Adrenal gland (tissue), 9 donors: ENCODE measurements at regions not wholly inside any gene's neighbourhood (a gene's known extent, or its start where the extent isn't known, plus 50 kb on each side); places are given as distances from the start of the nearest gene placed in this dataset.

Experiments used
- DNase-seq, 7 donors: peaks; one replicate each; pipeline ENCODE4 v3.0.0-alpha.2; 2019 to 2020
- H3K27ac ChIP-seq, 5 donors: fragments of 200-600 bp; sonication (generic) in 4 of 5; 1 replicate in 3 of 5; 2 replicates in 2 of 5; pipeline versions ENCODE4 v1.5.1 to v1.8.0; 2016 to 2020; ENCODE audit warnings: mild to moderate bottlenecking in 1 of 5
- H3K27me3 ChIP-seq: fragments of 200-600 bp; 2 replicates; pipeline ENCODE4 v1.8.0; 2021
- H3K36me3 ChIP-seq, 2 donors: fragments of 200-600 bp; replicated peaks in 1 of 2; 1 replicate in 1 of 2; 2 replicates in 1 of 2; pipeline versions ENCODE4 v1.5.1 to v1.8.0; 2018 to 2022
- H3K4me1 ChIP-seq, 2 donors: fragments of 200-600 bp; replicated peaks in 1 of 2; 1 replicate in 1 of 2; 2 replicates in 1 of 2; pipeline versions ENCODE4 v1.5.1 to v1.8.0; 2018 to 2021
- H3K4me3 ChIP-seq, 4 donors: fragments of 200-600 bp; sonication (generic) in 3 of 4; one replicate each; pipeline ENCODE4 v1.5.1; 2016 to 2018
- H3K9me3 ChIP-seq, 3 donors: fragments of 200-600 bp; sonication (generic) in 1 of 3; replicated peaks in 1 of 3; 1 replicate in 2 of 3; 2 replicates in 1 of 3; pipeline versions ENCODE4 v1.5.1 to v1.8.0; 2016 to 2021
- POLR2A ChIP-seq, 2 donors: fragments of 450-650 bp; IDR thresholded peaks; one replicate each; pipeline ENCODE4 v1.6.1; 2017; ENCODE audit warnings: antibody characterized with exemption in 2 of 2, mild to moderate bottlenecking in 2 of 2, moderate library complexity in 1 of 2
- WGBS, 4 donors: extraction: QIAGEN DNeasy Blood & Tissue Kit in 2 of 4; methylation state at CpG; one replicate each; pipeline versions ENCODE4 v1.1.5 to v1.1.7; 2013 to 2017; 5-methylcytosine and 5-hydroxymethylcytosine counted together
- intact Hi-C, 2 donors: fragments of 100-400 bp; cut with DNase I; formaldehyde crosslinking; loops; one replicate each; pipeline versions ENCODE4 v1.14.1 to v1.15.0; 2022 to 2023
- TF ChIP-seq, protein P1 (sequence below), 6 experiments: fragments of 450-650 bp in 4 of 6; fragments of 200-600 bp in 2 of 6; sonication (generic) in 1 of 6; IDR thresholded peaks; 1 replicate in 5 of 6; 2 replicates in 1 of 6; pipeline versions ENCODE4 v1.5.1 to v1.8.0; 2016 to 2021; ENCODE audit warnings: antibody characterized with exemption in 6 of 6, mild to moderate bottlenecking in 2 of 6, moderate library complexity in 1 of 6
- donor health status: healthy with polysubstance abuse.
- donor health status: Bipolar disorder and iron deficiency.
- donor health status: DM: yes; HTN: yes; CAD: no.
- donor health status: DM: no; HTN: no; CAD: no.
- donor health status: DM: no; HTN: no; CAD: no.

DNA sequence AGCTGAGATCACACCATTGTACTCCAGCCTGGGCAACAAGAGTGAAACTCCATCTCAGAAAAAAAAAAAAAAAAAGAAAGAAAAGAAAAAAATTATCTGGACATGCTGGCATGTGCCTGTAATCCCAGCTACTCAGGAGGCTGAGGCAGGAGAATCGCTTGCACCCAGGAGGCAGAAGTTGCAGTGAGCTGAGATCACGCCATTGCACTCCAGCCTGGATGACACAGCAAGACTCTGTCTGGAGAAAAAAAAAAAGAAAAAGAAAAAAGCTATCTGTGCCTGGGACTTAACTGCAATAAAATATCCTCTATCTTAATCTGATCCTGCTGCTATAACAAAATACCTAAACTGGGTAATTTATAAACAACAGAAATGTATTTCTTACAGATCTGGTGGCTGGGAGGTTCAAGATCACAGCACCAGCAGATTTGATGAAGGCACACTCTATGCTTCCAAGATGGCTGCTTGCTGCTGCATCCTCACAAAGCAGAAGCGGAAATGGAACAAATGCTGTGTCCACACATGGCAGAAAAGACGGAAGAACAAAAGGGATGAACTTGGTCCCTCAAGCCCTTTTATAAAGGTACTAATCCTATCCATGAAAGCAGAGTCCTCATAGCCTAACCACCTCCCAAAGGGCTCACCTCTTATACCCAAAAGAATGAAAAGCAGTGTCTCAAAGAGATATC lies 273.3 kb upstream of the JARID2 start:
- WGBS, 4 donors: 82 to 93% (median 87%) methylated on average over 4 of the region's 4 CpGs

DNA sequence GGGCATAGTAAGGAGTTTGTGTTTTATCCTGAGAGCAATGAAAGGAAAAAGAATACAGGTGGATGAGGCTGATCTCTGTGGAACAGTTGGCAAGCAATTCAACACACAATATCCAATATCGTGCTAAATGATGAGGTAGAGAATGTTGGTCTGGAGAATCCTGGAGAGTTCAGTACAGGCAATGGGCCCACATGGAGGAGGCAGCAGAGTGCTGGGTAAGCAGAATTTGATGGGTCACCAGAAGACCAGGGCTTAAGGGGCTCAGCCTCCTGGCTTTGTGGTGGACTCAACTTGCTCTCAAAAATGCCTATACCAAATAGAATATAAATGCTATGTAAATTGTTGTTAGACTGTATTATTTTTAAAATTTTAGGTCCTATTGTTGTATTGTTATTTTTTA lies 271.5 kb upstream of the JARID2 start:
- no peak for TF ChIP-seq POLR2A (IDR thresholded peaks at IDR 0.05)
- TF ChIP-seq, protein P1, sequence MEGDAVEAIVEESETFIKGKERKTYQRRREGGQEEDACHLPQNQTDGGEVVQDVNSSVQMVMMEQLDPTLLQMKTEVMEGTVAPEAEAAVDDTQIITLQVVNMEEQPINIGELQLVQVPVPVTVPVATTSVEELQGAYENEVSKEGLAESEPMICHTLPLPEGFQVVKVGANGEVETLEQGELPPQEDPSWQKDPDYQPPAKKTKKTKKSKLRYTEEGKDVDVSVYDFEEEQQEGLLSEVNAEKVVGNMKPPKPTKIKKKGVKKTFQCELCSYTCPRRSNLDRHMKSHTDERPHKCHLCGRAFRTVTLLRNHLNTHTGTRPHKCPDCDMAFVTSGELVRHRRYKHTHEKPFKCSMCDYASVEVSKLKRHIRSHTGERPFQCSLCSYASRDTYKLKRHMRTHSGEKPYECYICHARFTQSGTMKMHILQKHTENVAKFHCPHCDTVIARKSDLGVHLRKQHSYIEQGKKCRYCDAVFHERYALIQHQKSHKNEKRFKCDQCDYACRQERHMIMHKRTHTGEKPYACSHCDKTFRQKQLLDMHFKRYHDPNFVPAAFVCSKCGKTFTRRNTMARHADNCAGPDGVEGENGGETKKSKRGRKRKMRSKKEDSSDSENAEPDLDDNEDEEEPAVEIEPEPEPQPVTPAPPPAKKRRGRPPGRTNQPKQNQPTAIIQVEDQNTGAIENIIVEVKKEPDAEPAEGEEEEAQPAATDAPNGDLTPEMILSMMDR (IDR thresholded peaks at IDR 0.05): no peak
- Histone ChIP-seq H3K4me3 (no peak overlapping the region), H3K4me1 (no peaks in the 10 kb centered on the region), H3K9me3 (no peaks in the 10 kb centered on the region), H3K27me3 (no peaks in the 10 kb centered on the region), H3K27ac (no peak overlapping the region), H3K36me3 (no peaks in the 10 kb centered on the region)
- DNase-seq: no peak
- WGBS, 4 donors: 82 to 90% (median 84%) methylated on average over 1 of the region's 1 CpG
- intact Hi-C loops: no loop called here

More for the DNA sequence above, 273.3 kb upstream of the JARID2 start:
- TF ChIP-seq, protein P1 (IDR thresholded peaks at IDR 0.05): no peak
- TF ChIP-seq POLR2A (IDR thresholded peaks at IDR 0.05): no peak
- no peak for DNase-seq
- H3K4me3 ChIP-seq: no peak overlapping the region
- intact Hi-C loops: no loop called here
- H3K27me3 ChIP-seq: no peaks in the 10 kb centered on the region
- H3K36me3 ChIP-seq: no peaks in the 10 kb centered on the region
- H3K27ac ChIP-seq: no peak overlapping the region
- H3K4me1 ChIP-seq: no peaks in the 10 kb centered on the region
- no peaks in the 10 kb centered on the region for H3K9me3 ChIP-seq

DNA sequence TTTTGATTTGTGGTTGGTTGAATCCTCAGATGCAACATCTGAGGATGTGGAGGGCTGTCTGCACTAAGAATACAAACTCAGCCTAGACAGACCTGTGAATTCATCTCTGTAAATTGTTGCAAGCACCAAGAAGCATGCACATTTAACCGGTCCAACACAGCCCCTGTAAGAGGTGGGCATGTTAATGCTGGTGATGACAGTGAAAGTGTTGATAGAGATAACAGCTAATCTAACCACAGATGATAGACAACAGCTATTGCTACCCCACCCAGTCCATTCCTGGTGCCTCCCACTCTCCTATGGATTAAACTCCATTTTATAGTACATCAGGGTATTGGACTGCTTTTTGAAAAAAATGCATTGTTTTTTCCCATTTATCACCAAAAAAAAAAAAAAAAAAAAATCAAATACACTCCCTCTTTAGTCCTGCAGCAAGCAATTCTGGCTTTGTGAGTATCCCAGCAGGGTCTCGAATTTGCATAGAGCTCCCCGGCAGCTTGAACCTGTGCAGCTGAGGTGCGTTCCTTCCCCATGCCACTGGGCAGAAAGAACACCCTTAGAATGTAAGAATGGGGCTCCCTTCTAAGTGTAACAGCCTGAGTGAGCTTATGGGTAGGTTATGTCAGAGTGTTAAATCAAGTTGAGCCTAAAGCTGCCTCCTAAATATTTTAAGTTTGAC lies 270.9 kb upstream of the JARID2 start:
- no peak for DNase-seq
- 53 to 88% (median 67%) methylated on average over 4 of the region's 4 CpGs for WGBS, 4 donors
- Histone ChIP-seq H3K27ac (no peak overlapping the region), H3K9me3 (no peaks in the 10 kb centered on the region), H3K4me3 (no peak overlapping the region), H3K27me3 (no peaks in the 10 kb centered on the region), H3K36me3 (no peaks in the 10 kb centered on the region), H3K4me1 (no peaks in the 10 kb centered on the region)
- intact Hi-C loops: no loop called here
- TF ChIP-seq, protein P1 (IDR thresholded peaks at IDR 0.05): no peak
- TF ChIP-seq POLR2A (IDR thresholded peaks at IDR 0.05): no peak

DNA sequence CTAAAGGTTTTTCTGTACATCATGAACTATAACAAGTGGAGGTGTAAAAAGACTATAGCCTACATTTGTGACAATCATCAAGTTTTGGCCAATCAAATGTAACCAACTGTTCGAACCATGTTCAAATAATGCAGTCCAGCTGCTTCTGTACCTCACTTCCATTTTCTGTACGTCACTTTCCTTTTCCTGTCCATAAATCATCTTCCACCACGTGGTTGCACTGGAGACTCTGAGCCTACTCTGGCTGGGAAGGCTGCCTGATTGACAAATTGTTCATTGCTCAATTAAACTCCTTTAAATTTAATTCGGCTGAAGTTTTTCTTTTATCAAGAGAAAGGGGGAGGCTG lies 270.4 kb upstream of the JARID2 start:
- WGBS, 4 donors: 29 to 35% (median 30%) methylated on average over 4 of the region's 4 CpGs
- TF ChIP-seq, protein P1 (IDR thresholded peaks at IDR 0.05): no peak
- no peak for TF ChIP-seq POLR2A (IDR thresholded peaks at IDR 0.05)
- intact Hi-C loops: no loop called here

More for the DNA sequence above, 270.4 kb upstream of the JARID2 start:
- Histone ChIP-seq H3K36me3 (no peaks in the 10 kb centered on the region), H3K4me1 (no peaks in the 10 kb centered on the region), H3K27ac (no peak overlapping the region), H3K9me3 (no peaks in the 10 kb centered on the region), H3K4me3 (no peak overlapping the region), H3K27me3 (no peaks in the 10 kb centered on the region)
- peak in 1 of 7 donors; percentile 4 for DNase-seq
